HCT116 (cell line): ENCODE measurements at regions not wholly inside any gene's neighbourhood (a gene's known extent, or its start where the extent isn't known, plus 50 kb on each side); places are given as distances from the start of the nearest gene placed in this dataset.

Experiments used
- ATF3 ChIP-seq: IDR thresholded peaks from 2 replicates; pipeline ENCODE4 v1.6.1; 2012
- CTCF ChIP-seq, 3 experiments: fragments of 200-600 bp in 1 of 3; sonication (generic) in 1 of 3; IDR thresholded peaks in 2 of 3; conservative IDR thresholded peaks in 1 of 3; 2 replicates each; pipeline ENCODE4 v1.5.1; 2012 to 2017; ENCODE audit warnings: low read depth in 2 of 3, low read length in 2 of 3, antibody characterized with exemption in 1 of 3, borderline replicate concordance in 1 of 3, control low read depth in 1 of 3, mild to moderate bottlenecking in 1 of 3, mixed read lengths in 1 of 3, mixed run types in 1 of 3, moderate library complexity in 1 of 3; ENCODE audit not compliant: insufficient read depth in 1 of 3
- EZH2 ChIP-seq: fragments of 200-600 bp; sonication (generic); IDR thresholded peaks from 2 replicates; pipeline ENCODE4 v1.6.1; 2017; ENCODE audit warnings: antibody characterized with exemption, mixed run types
- EZH2phosphoT487 ChIP-seq: fragments of 200-600 bp; IDR thresholded peaks from 2 replicates; pipeline ENCODE4 v1.6.1; 2018; ENCODE audit warnings: antibody characterized with exemption, borderline replicate concordance
- POLR2A ChIP-seq: IDR thresholded peaks from 2 replicates; pipeline ENCODE4 v1.7.0; 2011; ENCODE audit warnings: borderline replicate concordance; ENCODE audit not compliant: insufficient read depth, insufficient read length; ENCODE audit errors: extremely low read depth
- REST ChIP-seq: IDR thresholded peaks from 2 replicates; pipeline ENCODE4 v1.6.1; 2012; ENCODE audit warnings: low read depth

GRCh38 chr3:3632449-3632848, 166.8 kb upstream of the LRRN1 start:
- TF ChIP-seq ATF3: no peak
- no peak for TF ChIP-seq POLR2A
- TF ChIP-seq CTCF (IDR thresholded peaks at IDR 0.05 in 2 of 3, conservative IDR thresholded peaks at IDR 0.05 in 1 of 3; ENCODE audit: borderline replicate concordance in 1 of 3, insufficient read depth in 1 of 3, low read depth in 2 of 3, low read length in 2 of 3): no peak
- TF ChIP-seq REST: no peak
- TF ChIP-seq EZH2phosphoT487: no peak
- TF ChIP-seq EZH2: no peak
